Astrocyte of the hippocampus (primary cell): ENCODE measurements at regions not wholly inside any gene's neighbourhood (a gene's known extent, or its start where the extent isn't known, plus 50 kb on each side); places are given as distances from the start of the nearest gene placed in this dataset.
"Not testable (repeated sequence)": the region's sequence is repeated elsewhere in the genome, so short reads cannot be mapped to it uniquely, and the experiment has no call there.

ENCODE experiments used
- DNase-seq: peaks from one replicate; pipeline ENCODE4 v3.0.0; 2011; ENCODE audit warnings: low read depth, low spot score

- no peak for DNase-seq
Measured at GRCh38 chr3:18987862-18988447, 160.4 kb upstream of the KCNH8 start.

GRCh38 chr3:18987070-18987469 is 161.2 kb upstream of the KCNH8 start:
- no peak for DNase-seq

DNA sequence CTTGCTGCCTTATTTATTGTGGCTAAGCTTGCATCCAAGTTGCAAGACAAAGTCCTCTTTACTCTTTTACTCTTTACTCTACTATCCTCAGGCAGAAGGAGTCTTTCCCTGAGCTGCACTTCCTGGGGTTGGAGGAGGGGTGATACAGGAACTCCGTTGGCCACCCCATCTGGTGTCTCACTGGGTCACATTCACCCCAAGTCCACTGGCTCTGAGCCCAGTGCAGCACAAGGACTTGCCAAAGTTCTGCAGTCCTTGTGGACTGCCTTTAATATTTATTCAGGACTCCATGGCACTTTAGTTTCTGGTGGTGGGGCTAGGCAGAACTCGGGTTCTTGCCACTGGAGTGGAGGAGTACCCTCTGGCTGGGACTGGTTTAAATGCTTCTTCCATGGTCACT is 165.4 kb upstream of the KCNH8 start:
- no peak for DNase-seq

- not testable (repeated sequence) for DNase-seq
Measured at GRCh38 chr3:18976102-18976501, 172.2 kb upstream of the KCNH8 start.

GRCh38 chr3:18968120-18968519 is 180.2 kb upstream of the KCNH8 start:
- no peak for DNase-seq

GRCh38 chr3:18965781-18966180 is 182.5 kb upstream of the KCNH8 start:
- no peak for DNase-seq

DNA sequence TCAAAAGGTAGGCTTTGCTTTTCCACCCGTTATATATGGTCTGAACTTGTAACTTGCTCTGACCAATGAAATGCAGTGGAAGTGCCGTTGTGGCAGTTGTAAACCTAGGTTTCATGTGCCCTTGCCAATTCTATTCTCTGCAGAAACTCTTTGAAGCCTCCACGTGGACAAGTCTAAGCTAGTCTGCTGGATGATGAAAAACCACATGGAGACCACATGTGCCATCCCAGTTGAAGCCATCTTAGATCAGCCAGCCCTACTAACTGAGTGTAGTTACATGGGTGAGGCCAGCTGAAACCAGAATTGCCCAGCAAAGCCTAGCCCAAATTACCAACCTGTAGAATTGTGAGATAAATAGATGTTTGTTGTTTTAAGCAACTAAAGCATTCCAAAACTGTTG is 183.7 kb upstream of the KCNH8 start:
- no peak for DNase-seq

- no peak for DNase-seq
Measured at GRCh38 chr3:18951333-18951732, 197.0 kb upstream of the KCNH8 start.

DNA sequence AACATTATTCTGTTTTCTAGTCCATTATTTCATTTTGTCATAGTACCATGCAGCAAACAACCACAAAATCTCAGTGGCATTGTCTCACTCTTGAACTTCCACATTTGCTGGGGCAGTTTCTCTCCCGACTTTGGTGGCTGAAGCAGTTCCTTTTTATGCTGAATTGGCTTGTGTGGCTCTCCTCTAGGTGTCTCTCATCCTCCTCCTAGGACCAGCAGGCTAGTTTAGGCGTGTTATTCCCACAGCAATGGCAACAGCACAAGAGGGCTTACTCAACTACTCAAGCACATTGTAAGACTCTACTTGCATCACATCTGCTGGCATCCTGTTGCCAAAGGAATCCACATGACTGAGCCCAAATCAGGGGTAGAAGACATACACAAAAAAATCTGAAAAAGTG is 201.8 kb upstream of the KCNH8 start:
- DNase-seq = no peak

DNA sequence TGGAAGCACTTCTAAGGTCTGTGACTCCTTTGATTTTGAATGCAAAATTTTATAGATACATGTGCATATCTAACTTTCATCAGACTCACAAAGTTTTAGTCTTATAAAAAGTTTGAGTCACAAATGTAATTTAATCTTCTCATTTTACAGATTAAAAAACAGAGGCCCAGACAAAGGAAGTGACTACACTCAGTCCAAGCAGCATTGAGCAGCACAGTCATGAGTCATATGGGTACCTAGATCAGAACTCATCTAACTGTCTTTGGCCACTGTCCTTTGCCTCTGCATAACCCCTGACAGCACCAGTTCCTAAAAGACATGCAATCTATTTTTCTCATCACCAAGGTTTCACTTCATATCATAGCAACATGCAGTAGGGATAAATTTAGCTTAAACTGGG is 210.7 kb upstream of the KCNH8 start:
- no peak for DNase-seq

DNA sequence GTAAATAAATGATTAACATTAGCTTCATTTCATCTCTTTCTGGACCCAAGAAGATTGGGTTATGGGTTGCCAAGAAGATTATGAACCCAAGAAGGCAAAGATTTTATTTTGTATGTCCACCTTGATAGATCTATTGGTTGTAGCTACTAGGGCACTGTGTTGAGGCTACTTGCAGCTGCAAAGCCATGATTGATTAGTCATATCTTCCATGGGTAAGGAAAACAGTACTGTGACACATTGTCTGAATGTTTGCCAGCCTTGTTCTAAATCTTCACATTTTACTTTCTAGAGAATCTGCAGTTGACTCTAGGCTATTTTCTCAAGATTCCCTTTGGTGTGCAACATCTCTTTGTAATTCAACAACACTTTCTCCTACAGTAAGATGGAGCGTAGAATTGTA is 229.2 kb upstream of the KCNH8 start:
- peak; percentile 3 for DNase-seq

DNA sequence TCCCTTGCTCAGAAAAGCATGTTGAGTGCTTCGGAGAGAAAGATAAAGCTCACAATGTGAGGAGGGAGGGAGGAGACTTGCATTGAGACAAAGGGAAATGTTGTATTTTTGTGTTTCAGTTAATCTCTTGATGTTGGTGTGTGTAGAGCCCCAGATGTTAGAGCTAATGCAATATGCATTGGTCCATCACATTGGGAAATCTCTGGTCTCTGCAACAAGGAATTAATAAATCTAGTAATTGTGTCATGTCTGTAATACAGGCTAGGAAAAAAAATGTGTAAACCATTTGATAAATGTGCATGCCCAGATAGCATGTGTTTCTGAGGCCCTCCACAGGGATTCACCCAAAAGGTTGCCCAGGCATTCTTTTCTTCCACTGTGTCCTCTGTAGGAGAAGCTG is 230.4 kb upstream of the KCNH8 start:
- DNase-seq = no peak

GRCh38 chr3:18902081-18902793 is 246.1 kb upstream of the KCNH8 start:
- no peak for DNase-seq

GRCh38 chr3:18901571-18901970 is 246.7 kb upstream of the KCNH8 start:
- DNase-seq = no peak

DNA sequence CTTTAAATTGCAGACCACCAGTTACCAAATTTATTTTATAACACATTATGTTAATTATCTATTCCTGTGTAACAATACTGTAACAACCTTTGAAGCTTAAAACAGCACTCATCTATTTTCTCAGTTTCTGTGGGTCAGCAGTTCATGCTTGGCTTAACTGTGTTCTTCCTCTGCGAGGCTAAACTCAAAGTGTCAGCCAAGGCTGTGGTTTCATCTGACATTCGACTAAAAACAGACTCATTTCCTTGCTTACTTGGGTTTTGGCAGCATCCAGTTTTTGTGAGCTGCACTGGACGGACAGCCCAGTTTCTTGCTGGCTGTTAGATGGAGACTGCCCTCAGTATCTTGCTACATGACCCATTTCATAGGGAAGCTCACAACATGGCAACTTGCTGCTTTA is 247.3 kb upstream of the KCNH8 start:
- peak; percentile 77 for DNase-seq

DNA sequence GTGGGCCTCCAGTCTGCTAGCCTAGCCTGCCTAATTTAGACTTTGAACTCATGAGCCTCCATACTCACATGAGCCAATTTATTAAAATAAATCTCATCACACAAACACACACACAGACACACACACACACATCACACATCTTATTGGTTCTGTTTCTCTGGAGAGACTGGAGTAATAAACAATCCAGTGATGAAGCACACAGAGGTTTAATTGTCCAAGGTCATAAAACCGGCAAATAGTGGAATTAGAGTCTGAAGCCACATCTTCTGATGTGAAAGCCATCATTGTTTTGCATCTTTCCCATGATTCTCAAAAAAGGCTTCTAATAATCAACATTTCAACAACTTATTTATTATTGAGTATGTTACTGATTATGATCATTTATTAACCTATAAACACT is 249.4 kb upstream of the KCNH8 start:
- DNase-seq = no peak

- DNase-seq = no peak
Measured at GRCh38 chr3:18892756-18893155, 255.6 kb upstream of the KCNH8 start.

DNA sequence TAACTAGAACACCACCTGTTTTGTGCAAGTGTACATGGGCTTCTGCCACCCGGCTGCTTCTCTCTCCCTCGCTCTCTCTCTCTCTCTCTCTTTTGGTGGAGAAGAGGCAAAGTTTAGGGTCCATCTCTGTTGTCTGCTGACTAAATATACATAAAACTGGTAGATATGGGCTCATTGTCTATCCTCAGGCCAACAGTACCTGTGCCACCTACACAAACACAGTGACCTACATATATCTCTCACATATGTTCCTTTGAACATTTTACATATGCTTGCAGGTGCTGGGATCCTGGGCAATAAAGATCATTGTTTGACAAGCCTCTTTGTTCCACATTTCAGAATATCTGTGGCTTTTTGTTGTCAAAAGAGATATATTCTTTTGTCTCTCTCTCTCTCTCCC is 256.3 kb upstream of the KCNH8 start:
- no peak for DNase-seq

GRCh38 chr3:18891641-18892040 is 256.7 kb upstream of the KCNH8 start:
- no peak for DNase-seq

DNA sequence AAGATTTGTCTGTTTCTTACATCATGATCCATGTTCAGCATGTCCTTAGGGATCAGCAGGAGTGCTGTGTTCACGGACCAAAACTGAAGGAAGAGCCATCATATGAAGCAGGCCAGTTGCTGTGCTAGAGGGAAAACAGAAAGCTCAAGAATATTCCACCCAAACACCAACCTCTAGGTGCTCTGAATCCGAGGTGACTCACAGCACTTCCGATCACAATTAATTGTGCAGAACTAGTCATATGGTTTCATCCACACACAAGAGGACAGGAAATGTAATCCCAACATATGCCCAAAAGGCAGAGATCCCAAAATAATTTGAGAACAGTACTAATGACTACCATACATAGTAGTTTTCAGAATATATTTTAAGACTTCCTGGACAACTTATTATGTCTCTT is 257.9 kb upstream of the KCNH8 start:
- no peak for DNase-seq

- DNase-seq = no peak
Measured at GRCh38 chr3:18888819-18889218, 259.5 kb upstream of the KCNH8 start.

DNA sequence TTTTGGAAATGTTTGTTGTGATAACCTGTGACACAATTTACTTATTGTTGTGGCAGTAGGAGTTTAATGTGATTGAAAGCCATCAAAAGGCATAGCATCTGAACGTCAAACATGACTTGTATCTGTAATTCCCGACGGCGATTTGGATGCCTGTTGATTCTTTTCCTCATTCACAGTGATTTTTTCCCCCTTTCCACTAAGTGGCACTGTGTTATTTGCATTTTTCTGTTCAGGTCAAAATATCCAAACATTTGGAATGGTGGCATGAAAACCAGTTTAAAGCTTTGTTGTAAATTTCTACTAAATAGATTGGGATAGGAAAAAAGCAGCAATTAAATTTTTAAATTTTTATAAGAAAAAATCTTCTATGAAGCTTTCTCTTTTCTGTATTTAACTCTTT is 259.9 kb upstream of the KCNH8 start:
- no peak for DNase-seq

DNA sequence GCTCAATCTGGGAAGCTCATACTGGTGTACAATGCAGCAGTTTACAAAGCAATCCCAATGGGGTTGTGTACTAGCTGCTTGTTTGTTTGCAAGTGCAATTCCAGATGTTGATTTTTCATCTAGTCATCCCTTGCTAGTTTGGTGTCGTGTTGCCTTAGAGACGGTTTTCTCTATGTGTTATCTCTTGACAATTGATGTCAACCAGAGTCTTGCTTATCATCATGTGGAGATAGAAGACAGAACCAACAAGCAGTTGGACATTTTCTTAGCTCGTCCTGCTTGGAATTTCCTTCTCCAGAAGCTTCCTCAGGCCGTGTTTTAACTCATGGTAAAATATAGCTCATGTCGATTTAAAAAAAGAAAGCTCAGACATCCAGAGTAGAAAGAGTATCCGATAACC is 262.0 kb upstream of the KCNH8 start:
- no peak for DNase-seq

GRCh38 chr3:18885612-18886011 is 262.7 kb upstream of the KCNH8 start:
- no peak for DNase-seq
